Right renal pelvis (tissue), 4 donors: ENCODE measurements at regions not wholly inside any gene's neighbourhood (a gene's known extent, or its start where the extent isn't known, plus 50 kb on each side); places are given as distances from the start of the nearest gene placed in this dataset.
"Not testable (repeated sequence)": the region's sequence is repeated elsewhere in the genome, so short reads cannot be mapped to it uniquely, and the experiment has no call there.

Experiments
- DNase-seq, 4 donors: peaks; one replicate each; pipeline ENCODE4 v3.0.0-alpha.2; 2013; ENCODE audit warnings: low read depth in 4 of 4, low spot score in 3 of 4, missing footprints in 1 of 4

DNA sequence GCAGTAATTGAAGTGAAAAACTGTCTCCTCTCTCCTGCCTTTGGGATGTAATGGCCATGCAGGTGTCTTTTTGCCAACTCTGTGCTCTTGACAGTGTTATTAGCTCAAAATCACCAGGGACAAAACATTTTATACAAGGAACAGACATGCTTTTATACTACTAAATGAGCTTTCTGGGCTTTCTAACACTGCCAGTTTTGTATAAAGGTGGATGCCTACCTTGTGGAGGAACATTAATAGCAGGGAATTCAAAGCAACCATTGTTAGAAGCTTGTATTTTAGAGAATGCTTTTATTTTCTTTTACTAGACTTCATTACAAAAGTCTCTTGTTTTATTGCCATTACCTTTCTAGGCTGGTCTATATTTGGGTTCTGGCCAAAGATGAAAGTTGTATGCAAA, 54.7 kb upstream of the ARSJ start:
- DNase-seq = no peak

DNA sequence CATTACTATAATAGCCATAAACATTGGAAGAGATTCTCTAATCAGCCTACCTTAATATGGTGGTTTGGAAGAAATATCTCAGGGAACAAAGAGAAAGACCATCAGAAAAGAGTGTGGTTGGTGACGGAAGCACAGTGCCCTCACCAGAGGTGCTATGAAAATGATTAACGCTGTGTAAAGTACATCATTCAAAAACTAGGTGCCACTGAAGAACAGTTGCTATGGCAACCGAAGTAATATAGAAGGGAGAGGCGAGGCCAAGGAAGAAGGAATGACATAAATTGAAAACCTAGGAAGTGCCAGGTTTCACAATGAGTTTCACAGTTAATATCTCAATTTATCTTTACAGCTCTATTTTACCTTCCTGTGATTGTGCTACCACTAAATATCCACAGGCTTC, 57.0 kb upstream of the ARSJ start:
- DNase-seq = no peak

DNA sequence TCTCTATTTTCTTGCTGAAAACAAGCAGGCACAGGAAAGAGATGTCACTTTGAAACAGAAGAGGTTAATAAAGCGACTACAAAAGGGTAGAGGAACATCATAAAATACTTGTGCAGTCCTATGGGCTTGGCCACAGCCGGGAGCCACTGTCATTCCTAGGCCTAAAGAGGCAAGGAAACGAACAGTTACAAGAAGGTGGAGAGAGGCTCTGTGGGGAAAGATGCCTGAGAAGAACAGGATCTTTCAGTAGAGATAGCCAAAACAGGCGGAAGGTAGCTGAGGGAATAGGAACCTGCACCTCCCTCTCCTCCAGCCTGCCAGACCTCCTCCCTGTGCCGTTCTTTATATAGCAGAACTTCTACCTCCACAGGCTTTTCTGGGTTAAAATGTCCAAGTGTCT, 57.4 kb upstream of the ARSJ start:
- DNase-seq = no peak

DNA sequence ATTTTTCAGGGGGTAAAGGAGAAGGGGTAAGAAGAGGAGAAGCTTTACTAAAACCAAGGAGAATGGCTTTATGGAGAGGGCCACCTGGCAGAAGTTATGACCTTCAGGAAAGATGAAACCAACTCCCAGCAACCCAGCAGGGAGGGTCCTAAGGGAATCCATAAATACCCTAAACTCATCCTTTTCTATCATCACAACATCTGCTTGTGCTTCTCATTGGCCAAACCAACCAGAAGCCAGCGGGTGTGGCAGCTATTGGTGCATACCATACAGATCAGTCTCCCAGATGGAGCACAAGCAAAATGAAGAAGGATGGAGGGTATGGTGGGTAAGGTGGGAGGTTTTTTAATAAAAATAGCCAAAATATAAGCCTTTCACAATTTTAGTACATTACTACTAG, 58.5 kb upstream of the ARSJ start:
- DNase-seq = no peak

DNA sequence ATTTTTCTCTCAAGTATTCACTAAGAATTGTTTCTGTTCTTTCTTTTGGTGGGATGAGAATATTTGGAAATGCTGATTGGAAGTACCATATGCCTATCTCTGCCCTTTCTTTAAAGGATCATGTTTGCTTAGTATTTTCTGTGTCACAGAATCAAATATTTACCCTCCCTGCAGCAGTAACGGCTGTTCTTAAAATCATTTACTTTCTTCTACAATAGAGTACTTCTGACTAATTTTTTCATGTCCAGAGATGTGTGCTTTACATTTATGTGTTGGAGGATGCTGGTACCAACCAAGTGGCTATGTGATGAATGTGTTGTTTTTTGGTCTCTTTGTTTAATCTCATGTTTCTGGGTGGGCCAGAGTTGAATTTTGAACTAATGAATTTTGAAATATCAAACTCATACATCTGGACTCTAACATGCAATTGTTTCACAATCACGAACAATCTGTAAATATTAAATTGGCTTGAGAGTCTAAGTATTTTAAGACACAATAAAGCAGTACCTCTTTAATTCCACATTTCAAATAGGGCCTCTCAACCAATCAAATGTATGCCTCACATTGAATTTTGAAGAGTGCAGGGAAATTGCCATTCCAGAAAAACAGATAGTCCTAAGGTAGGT, 59.4 kb upstream of the ARSJ start:
- DNase-seq = no peak

DNA sequence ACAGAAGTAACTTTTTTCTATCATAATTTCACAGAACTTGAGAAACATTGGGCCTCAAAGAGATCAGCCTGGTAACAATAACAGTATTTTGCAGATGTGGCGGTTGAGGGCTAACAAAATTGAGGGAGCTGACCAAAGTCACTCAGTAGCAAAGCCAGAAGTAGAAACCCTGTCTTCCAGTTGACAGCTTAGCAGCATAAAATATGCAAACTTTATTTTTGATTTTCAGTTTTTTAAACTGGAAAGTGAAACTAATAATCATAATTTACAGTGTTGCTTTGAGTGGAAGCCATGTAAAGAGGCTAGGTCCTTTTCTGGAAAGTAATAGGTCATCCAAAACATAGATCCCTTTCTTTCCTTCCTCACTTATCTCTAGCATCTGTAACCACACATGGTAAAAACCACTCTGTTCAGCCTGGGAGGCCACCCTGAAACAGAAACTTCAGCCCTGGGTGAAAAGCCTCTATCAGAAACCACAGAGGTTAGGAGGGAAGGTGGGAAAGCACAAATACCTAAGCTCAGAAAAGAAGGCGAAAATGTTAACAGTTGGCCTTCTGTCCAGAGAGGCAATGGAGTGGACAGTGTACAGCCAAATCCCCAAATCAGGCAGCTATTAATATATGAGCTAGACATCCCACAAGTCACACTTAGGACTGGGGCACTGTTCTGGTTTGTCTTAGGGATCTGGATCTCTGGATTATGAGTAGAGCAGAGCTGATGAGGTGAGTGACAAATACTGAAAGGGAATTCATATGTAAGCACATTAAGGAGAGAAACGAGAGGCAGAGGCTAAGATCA, 61.1 kb upstream of the ARSJ start:
- DNase-seq = no peak

DNA sequence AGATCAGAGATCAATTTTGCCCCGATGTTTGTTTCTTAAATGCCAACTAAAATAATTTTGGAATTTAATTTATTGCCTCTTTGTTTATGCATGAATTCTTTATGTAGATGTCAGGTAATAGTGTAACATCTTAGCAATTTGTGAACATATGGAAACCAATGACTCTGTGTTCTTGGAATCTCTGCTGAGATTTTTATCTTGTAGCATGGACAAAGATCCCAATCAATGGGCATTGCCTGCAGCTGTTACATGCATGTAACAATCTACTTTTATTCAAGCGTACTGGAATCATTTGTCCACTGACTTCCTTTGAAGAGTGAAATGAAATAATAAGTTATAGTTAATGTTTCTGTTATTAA, 61.6 kb upstream of the ARSJ start:
- no peak for DNase-seq

DNA sequence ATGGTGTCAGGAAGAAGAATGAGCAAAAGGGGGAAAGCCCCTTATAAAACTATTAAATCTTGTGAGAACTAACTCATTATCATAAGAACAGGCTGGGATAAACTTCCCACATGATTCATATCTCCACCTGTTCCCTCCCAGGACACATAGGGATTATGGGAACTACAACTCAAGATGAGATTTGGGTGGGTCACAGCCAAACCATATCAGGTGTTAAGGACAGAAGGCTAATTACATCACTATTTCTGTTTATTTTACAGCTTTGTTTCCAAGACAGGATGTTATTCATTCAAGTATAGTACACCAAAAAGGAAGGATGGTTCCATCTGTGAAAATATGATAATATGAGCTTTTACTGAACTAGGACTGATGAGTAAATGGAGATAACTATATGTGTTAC, 63.7 kb upstream of the ARSJ start:
- no peak for DNase-seq

DNA sequence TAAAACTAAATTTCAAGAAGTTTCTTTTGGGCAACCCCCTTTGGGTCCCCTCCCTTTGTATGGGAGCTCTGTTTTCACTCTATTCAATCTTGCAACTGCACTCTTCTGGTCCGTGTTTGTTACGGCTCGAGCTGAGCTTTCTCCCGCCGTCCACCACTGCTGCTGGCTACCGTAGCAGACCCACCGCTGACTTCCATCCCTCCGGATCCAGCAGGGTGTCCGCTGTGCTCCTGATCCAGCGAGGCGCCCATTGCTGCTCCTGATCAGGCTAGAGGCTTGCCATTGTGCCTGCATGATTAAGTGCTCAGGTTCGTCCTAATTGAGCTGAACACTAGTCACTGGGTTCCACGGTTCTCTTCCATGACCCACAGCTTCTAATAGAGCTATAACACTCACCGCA, 64.9 kb upstream of the ARSJ start:
- DNase-seq = not testable (repeated sequence)

DNA sequence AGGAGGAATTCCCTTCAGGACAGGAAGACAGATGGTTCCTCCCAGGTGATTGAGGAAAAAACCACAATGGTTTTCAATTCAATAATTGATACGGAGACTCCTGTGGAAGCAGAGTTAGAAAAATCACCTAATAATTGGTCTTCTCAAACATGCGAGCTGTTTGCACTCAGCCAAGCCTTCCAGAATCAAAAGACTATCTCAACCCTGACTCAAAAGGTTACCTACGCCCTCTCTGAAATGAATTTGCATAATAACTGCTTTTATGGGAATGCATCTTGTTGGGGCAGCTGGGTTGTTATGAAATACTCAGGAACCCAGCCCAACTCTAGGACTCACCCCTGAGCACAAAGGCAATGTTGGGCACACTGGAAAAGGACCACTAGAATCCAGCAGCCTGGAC, 66.9 kb upstream of the ARSJ start:
- no peak for DNase-seq

DNA sequence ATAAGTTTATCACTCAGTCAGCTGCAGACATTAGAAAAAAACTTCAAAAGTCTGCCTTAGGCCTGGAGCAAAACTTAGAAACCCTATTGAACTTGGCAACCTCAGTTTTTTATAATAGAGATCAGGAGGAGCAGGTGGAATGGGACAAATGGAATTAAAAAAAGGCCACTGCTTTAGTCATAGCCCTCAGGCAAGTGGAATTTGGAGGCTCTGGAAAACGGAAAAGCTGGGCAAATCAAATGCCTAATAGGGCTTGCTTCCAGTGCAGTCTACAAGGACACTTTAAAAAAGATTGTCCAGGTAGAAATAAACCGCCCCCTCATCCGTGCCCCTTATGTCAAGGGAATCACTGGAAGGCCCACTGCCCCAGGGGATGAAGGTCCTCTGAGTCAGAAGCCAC, 68.7 kb upstream of the ARSJ start:
- DNase-seq = not testable (repeated sequence)

DNA sequence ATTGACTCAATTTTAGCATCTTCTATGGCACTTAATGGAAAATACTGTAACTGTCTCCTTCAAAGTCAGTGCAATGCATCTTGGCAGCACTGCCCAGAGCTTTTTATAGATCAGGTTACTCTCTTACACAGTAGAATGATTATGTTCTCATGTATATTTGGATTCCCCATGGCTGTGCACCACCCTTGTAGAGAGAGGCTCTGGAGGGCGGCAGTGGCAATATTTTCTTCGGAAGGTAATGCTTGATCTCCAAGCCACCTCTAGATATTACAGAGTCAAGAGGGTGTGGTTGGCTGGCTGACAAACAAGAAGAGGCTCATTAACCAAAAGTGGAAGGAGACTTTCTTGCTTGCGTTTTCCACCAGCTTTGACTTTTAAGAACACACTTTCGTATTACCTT, 72.8 kb upstream of the ARSJ start:
- DNase-seq = no peak

DNA sequence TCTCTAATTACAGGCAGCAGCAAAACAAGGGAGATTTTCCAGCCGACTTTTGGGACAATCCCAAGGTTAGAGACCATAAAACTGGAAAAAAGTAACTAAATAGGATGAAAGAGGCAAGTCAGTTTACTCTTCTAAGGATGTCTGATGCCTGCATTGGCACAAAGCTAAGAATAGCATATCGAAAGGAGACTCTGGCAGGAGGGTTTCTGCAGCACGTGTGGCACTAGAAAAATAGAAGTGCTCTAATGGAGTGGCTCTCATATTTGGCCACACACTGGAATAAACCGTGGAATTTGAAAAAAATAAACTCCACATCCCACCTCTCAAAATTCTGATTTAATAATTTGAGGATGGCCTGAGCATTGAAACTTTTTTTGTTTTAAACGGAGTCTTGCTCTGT, 77.2 kb upstream of the ARSJ start:
- no peak for DNase-seq

DNA sequence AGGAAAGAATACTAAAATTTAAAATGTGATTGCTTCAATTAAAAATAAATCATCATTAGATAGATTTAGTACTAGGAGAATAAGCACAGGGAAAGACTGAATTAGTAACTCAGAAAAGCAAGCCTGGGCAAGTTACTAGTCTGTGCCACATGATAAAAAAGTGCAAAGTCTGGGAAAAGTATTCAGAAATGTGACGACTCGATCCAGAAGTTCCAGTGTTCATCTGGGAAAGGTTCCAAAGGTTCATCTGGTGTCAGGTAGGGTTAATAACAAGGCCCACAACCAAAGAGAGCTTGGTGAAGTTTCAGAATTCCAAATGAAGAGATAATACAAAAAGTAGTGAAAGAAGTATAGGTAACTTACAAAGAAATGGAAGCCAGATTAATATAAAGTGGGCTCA, 78.3 kb upstream of the ARSJ start:
- DNase-seq = no peak

DNA sequence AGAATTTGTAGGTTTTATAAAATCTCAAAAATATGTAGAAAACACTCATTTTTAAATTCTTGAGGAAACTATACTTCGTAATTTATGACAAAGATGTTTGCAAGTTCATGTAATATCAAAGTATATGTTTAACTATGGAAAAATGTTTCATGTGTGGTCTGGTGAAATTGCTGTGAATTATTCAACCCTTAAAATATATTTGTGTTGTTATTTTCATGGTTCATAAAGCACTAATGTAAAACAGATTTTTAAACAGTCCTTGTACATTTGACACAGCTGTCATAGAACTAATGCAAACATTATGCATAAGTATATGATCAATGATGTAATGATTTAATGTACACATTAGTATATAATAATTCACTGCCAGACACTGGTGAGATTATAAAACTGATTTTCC, 83.1 kb upstream of the ARSJ start:
- DNase-seq = no peak

DNA sequence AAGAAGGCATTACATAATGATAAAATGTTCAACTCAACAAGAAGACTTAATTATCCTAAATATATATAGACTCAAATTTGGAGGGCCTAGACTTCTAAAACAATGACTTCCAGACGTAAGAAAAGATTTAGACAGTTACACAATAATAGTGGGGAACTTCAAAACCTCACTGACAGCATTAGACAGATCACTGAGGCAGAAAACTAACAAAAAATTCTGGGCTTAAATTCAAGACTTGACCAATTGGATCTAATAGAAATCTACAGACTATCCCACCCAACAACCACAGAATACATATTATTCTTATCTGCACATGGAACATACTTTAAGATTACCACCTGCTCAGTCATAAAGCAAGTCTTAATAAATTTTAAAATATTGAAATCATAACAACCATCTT, 93.3 kb upstream of the ARSJ start:
- no peak for DNase-seq

DNA sequence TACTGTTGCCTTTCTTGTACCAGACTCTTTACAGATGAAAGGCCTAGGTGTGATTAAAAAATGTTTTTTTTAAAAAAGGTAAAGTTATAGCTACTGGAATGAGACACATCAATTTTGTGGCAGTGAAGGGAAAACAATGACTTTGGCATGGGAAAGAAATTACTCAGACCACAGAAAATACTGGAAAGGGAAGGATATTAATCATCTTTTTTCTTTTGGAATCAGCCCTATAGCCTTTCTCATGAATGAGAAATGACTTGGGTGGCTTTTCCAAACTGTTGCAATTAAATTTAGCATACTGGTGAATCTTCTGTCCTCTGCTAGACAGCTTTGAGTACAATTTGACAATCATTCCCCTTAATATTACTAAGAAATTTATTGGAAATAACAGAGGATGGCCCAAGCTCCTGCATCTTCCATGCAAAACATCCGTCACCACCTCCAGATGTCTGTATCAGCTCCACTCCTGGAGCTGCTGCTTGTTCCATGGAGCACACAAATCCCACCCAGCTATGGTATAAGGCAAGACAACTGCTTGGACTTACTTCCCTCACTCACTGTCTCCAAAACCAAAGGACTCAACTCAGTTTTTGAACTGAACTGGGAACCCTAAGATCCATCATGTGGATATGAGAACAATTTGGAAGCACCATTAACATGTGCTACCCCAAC, 97.6 kb upstream of the ARSJ start:
- no peak for DNase-seq

DNA sequence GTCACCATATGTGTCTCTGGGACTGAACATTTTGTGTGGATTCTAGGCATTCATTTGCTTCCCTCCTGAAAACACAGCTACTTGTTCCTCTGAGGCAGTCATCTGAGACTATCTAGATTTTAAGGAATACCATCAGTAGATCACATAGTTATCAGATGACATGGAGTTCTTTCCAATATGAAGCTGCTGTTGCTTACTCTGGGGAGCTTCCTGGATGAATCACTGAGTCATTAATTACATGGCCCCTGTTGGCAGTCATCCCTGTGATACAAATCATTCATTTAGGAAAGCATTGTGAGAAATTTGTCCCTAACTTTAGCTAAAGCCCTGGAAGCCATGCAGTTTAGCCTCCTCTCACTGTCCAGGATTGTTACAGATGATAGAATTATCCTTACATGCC, 98.2 kb upstream of the ARSJ start:
- DNase-seq = no peak

DNA sequence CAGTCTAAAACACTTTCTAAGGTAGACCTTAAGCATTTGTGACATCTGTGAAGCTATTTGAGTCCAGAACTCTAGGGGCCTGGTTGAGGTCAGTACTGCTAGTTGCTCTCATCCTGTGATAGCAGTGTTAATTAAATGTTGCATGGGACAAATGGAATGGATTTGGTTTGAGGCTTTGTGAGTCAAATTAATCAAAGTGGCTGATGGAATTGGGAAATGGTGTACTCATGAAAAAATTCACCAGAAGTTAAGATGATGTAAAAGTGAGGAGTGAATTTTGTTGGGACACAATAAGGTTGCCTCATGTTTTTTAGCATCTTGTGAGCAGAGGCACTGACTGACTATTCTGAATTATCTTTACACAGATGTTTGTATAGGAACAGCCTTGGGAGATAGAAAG, 99.2 kb upstream of the ARSJ start:
- no peak for DNase-seq

DNA sequence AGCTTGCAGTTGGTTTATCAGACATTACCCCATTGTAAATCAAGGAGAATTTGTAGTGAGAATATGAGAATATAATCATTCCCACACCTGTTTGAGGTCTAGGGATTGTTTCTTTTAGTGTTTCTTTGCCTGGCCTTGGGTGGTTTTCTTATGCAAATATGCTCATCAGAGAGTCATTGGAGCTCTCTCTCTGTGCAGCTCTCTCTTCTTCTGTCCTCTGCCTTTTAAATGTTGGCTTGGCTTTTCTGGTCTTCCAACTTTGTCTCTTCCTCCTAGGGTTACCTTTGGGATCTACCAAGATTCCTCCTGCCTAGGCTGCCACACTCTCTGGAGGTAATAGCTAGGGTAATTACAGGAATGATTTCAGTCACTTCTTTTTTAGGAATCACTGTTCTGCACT, 102.3 kb upstream of the ARSJ start:
- no peak for DNase-seq

DNA sequence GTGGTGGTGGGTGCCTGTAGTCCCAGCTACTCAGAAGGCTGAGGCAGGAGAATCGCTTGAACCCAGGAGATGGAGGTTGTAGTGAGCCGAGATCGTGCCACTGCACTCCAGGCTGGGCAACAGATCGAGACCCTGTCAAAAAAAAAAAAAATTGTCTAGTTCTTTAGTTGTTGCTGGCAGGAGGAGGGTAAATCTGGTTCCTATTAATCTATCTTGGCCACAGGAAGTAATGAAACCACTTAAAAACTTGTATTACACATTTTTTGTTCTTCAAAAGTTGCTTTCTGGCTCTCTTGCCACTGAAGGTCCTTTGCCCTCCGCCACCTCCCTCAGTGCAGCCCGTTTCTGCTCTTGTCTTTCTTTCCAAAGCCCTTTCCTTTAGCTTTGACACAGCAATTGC, 102.9 kb upstream of the ARSJ start:
- DNase-seq = no peak

DNA sequence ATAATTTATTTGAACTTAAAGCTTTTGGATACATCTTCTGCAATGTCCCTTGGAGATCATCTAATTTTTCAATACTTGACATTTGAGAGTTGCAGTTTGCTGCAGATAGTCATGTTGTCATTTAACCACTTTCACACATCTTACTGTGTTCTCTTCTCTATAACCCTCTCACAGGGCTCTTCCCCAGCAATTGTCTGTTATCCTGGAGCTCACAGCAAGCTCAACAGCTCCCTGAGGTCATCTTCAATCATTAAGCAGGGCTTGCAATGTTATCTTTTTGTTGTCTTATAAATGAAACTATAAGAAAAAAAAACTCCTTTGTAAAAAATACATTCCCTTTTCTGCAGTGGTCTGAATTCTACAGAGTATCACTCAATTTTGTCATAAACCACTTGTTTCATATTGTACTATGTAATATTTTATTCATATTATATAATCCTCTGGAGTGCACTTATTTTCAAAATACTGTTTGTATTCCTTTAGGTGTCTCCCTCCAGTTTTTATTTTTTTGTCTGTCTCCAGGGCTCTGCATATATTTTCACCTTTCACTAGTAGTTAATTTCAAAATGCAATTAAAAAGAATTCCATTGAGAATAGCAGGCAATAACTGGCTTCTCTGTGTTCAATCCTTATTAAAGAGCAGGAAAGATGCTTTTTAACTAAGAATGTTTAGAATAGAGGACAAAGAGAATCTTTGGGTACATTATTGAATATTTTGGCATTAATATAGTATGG, 106.3 kb upstream of the ARSJ start:
- no peak for DNase-seq
